GM21381 (cell line): ENCODE measurements at regions not wholly inside any gene's neighbourhood (a gene's known extent, or its start where the extent isn't known, plus 50 kb on each side); places are given as distances from the start of the nearest gene placed in this dataset.
"Not testable (repeated sequence)": the region's sequence is repeated elsewhere in the genome, so short reads cannot be mapped to it uniquely, and the experiment has no call there.

ENCODE experiments used
- ATAC-seq: cut with Tn5 transposase; IDR thresholded peaks from one replicate; pipeline ENCODE4 v1.9.1; 2021; ENCODE audit warnings: mild to moderate bottlenecking, moderate library complexity; ENCODE audit not compliant: unreplicated experiment

DNA sequence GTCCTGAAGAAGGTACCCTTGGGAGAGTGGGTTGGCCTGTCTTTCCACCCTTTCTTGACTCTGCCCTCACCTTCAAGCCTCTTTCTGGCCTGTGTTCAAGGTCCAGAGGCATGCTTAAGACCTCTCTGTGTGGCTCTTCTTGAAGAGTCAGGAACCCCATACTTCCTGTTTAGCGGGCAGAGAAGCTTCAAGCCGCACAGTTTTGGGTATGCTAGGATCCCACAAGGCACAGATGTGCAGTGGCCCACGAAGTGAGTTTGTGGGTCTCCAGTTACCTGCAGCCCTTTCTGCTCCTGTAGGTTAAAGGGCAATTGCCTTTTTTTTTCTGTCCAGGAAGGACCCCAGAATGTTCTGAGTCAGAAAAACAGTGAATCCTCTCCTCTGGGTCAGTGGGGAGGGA is 87.4 kb upstream of the FCGR1A start:
- not testable (repeated sequence) for ATAC-seq

GRCh38 chr1:149700220-149700619 is 82.3 kb upstream of the FCGR1A start:
- not testable (repeated sequence) for ATAC-seq

- ATAC-seq = not testable (repeated sequence)
Measured at GRCh38 chr1:149700677-149701567, 81.6 kb upstream of the FCGR1A start.

DNA sequence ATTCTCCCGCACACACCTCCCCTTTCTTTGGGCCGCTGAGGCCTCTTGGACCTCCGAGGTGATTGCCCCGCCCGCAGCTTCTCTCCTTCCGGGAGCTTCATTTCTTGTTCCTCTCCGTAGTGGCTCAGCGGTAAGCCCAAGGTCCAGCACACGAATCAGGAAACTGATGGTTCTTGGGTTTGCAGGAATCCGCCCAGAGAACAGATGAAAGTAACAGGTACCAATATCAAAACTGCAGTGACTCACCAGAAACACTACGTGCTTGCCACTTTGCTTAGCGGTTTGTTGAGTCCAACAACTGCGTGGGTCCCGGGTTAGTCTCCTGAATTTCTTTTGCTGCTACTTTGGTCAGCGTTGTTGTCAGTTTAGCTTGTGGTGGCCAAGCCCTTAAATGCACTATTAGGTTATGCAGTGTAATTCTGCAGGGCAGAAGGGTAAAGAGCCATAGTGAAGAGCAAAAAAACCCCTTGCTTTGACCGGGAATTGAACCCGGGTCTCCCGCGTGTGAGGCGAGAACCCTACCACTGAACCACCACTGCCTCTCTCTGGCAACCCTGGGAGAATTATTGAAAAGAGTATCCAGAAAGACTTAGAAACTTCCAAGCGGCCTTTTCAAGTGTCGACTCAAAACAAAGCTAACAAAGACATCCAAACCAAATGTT is 74.2 kb upstream of the FCGR1A start:
- not testable (repeated sequence) for ATAC-seq

DNA sequence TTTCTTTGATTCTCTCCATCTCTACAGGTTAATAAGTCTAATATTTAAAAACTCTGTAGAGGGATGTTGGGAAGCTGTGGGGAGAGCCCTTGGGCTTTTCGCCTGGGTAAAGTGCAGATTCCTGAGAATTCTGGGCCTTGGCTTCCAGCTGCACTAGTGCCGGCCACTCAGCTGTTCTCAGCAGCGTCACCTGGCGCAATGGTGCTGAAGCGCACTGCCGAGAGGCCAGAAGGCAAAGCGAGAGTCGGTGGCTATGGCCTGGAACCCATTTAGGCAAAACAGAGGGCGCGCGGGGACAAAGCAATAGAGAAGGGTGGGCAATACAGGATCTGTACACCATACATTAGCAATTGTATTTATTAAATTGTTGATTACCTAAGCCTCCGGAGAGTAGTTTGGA is 70.8 kb upstream of the FCGR1A start:
- ATAC-seq = not testable (repeated sequence)

GRCh38 chr1:149712154-149712927 is 70.2 kb upstream of the FCGR1A start:
- not testable (repeated sequence) for ATAC-seq

DNA sequence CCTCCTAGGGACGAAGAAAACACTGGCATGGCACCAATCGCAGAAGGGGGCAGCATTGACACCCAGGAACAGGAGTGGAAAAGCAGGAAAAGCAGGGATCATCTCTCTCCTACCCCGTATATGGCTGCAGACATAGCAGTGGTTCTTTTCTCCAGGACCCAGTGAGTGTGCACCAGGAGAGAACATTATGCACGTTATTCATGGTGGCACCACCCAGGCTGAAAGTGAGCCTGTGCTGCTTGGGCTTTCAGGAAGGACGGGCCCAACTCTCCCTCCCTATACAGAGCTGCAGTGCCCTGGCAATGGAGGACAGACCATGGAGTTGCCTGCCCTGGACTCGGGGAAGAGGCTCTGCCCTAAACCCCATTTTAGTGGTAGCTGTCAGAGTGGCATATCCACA is 69.0 kb upstream of the FCGR1A start:
- ATAC-seq = not testable (repeated sequence)

GRCh38 chr1:149713952-149714351 is 68.5 kb upstream of the FCGR1A start:
- ATAC-seq = not testable (repeated sequence)

DNA sequence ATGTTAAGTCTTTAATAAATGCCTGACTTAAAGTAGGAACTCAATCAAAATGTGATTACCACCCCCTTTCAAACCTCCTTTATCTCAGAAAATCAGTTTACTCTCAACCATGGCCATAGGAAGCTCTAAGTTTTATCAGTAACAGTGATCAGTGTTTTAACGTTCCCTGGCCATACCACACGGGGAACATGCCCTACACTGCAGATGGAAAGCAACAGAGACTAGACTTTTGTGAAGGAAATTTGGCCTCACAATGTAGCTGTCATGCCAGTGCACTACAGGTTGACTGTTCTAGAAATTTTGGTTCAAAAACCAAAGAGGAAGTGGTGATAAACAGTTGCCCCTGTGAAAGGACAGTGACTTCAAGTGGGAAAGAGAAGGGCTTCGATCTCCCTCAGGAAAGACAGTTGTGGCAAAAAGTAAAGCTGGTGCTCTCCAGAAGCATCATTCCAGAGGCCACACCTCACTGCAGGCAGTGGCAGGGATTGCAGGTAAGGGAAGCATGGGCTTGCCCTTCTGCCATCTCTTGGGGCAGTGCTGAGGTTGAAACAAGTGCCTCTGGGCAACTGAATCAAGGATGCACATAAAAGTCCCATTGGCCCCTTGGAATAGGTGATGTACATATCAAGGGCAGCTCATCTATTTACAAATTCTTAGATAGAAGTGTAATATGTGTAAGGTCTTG is 57.7 kb upstream of the FCGR1A start:
- not testable (repeated sequence) for ATAC-seq

DNA sequence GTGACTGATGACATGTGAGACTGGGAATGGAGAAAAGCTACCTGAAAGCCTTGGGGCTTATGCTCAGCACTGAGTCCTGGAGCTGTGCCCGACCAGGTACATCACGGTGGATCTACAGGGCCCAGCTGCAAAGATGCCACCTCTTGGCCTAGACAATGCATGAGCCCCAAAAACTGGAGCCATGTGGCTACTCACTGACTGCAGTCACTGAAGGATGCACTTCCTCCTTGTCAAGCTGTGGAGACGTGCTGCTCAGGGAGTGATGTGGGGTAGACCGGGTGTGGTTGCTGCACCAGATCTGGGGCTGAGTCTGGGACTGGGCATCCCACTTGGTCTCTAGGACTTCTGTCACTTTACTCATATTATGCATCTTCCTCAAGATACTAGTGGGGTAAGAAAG is 55.8 kb upstream of the FCGR1A start:
- ATAC-seq = not testable (repeated sequence)

DNA sequence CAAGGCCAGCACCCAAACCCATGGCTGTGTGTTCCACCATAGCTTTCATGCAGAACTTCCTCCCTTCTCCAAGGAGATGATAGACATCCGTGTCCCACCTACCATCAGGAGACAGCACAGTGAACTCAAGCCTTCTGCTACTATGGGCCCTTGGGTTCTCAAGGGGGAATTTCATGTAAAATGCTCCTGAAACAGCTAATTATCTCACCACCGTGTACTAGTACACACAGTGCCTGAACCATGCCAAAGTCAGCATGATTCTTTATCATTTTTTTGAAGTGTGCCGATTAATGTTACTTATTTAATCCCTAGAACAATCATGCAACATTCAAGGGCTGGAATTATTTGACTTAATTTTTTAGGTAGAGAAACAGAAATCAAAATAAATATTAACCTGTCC is 53.9 kb upstream of the FCGR1A start:
- ATAC-seq = not testable (repeated sequence)
